ENCODE measurements at regions not wholly inside any gene's neighbourhood (a gene's known extent, or its start where the extent isn't known, plus 50 kb on each side); places are given as distances from the start of the nearest gene placed in this dataset.
"Not testable (repeated sequence)": the region's sequence is repeated elsewhere in the genome, so short reads cannot be mapped to it uniquely, and the experiment has no call there.

DNA sequence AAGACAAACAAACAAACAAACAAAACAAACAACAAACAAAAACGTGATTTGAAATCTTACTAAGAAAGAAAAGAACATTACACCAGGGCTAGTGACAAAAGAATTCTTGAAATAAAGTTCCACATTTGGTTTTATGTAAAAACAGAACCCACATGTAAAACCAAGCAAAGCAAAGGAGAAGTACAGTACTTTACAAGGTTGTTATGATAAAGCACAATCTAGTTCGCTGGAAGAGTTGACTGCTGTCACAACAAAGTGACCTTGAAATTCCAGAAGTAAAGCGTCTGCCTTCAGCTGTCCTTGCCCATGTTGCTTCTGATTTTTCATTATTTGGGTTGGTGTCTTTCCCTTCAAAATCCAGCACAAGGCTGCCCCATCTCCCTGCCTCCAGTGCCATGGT, 94.8 kb upstream of the CYRIA start:
- Histone ChIP-seq H3K9ac (ENCODE audit: low read length) (no peak overlapping the region), H2AFZ (ENCODE audit: low read depth, low read length) (no peak overlapping the region), H3K27me3 (ENCODE audit: low read depth, low read length) (peaks cover 6% of the 10 kb centered on the region; the same call in 1 of the 2 replicates), H3K4me3 (ENCODE audit: low read length) (no peak overlapping the region), H3K79me2 (ENCODE audit: low read length) (no peaks in the 10 kb centered on the region), H3K36me3 (replicated peaks; ENCODE audit: low read depth, low read length) (no peaks in the 10 kb centered on the region), H3K27ac (ENCODE audit: low read length) (no peak overlapping the region), H3K4me2 (ENCODE audit: low read length) (no peak overlapping the region), H3K4me1 (ENCODE audit: low read length) (peaks cover 12% of the 10 kb centered on the region), H3K9me3 (ENCODE audit: insufficient read depth, low read length) (no peaks in the 10 kb centered on the region), H4K20me1 (ENCODE audit: insufficient read depth, low read length) (no peaks in the 10 kb centered on the region)
- TF ChIP-seq CTCF (IDR thresholded peaks at IDR 0.05; ENCODE audit: low read depth, low read length): no peak
- TF ChIP-seq EZH2phosphoT487 (IDR thresholded peaks at IDR 0.05; ENCODE audit: low read depth): no peak

GRCh38 chr2:16756831-16757644, 91.4 kb upstream of the CYRIA start:
- peak overlapping the region; percentile 45 for H3K4me3 ChIP-seq (ENCODE audit: low read length)
- H3K4me2 ChIP-seq (ENCODE audit: low read length): peak overlapping the region; percentile 65
- no peaks in the 10 kb centered on the region for H3K36me3 ChIP-seq (replicated peaks; ENCODE audit: low read depth, low read length)
- H2AFZ ChIP-seq (ENCODE audit: low read depth, low read length): no peak overlapping the region; the same call in 1 of the 2 replicates
- H3K9ac ChIP-seq (ENCODE audit: low read length): no peak overlapping the region
- H3K27me3 ChIP-seq (ENCODE audit: low read depth, low read length): peaks cover 8% of the 10 kb centered on the region; the same call in 1 of the 2 replicates
- no peak for TF ChIP-seq EZH2phosphoT487 (IDR thresholded peaks at IDR 0.05; ENCODE audit: low read depth)
- TF ChIP-seq CTCF (IDR thresholded peaks at IDR 0.05; ENCODE audit: low read depth, low read length): peak; percentile 96
- no peaks in the 10 kb centered on the region for H3K79me2 ChIP-seq (ENCODE audit: low read length)
- H4K20me1 ChIP-seq (ENCODE audit: insufficient read depth, low read length): no peaks in the 10 kb centered on the region
- H3K9me3 ChIP-seq (ENCODE audit: insufficient read depth, low read length): no peaks in the 10 kb centered on the region
- H3K27ac ChIP-seq (ENCODE audit: low read length): no peak overlapping the region
- H3K4me1 ChIP-seq (ENCODE audit: low read length): peaks cover 6% of the 10 kb centered on the region

GRCh38 chr2:16755442-16755841, 89.8 kb upstream of the CYRIA start:
- Histone ChIP-seq H3K9me3 (ENCODE audit: insufficient read depth, low read length) (no peaks in the 10 kb centered on the region), H3K4me3 (ENCODE audit: low read length) (no peak overlapping the region), H3K79me2 (ENCODE audit: low read length) (no peaks in the 10 kb centered on the region), H4K20me1 (ENCODE audit: insufficient read depth, low read length) (no peaks in the 10 kb centered on the region), H2AFZ (ENCODE audit: low read depth, low read length) (no peak overlapping the region), H3K27ac (ENCODE audit: low read length) (no peak overlapping the region), H3K4me2 (ENCODE audit: low read length) (no peak overlapping the region), H3K4me1 (ENCODE audit: low read length) (peaks cover 6% of the 10 kb centered on the region), H3K36me3 (replicated peaks; ENCODE audit: low read depth, low read length) (no peaks in the 10 kb centered on the region), H3K9ac (ENCODE audit: low read length) (no peak overlapping the region), H3K27me3 (ENCODE audit: low read depth, low read length) (peaks cover 8% of the 10 kb centered on the region; the same call in 1 of the 2 replicates)
- TF ChIP-seq EZH2phosphoT487 (IDR thresholded peaks at IDR 0.05; ENCODE audit: low read depth) (no peak), CTCF (IDR thresholded peaks at IDR 0.05; ENCODE audit: low read depth, low read length) (no peak)

- not testable (repeated sequence) for H3K4me3 ChIP-seq (ENCODE audit: low read length); H3K36me3 ChIP-seq (replicated peaks; ENCODE audit: low read depth, low read length); H2AFZ ChIP-seq (ENCODE audit: low read depth, low read length); H3K9ac ChIP-seq (ENCODE audit: low read length); H3K27me3 ChIP-seq (ENCODE audit: low read depth, low read length); H3K9me3 ChIP-seq (ENCODE audit: insufficient read depth, low read length); H3K27ac ChIP-seq (ENCODE audit: low read length); H3K4me2 ChIP-seq (ENCODE audit: low read length); H3K4me1 ChIP-seq (ENCODE audit: low read length); H4K20me1 ChIP-seq (ENCODE audit: insufficient read depth, low read length); H3K79me2 ChIP-seq (ENCODE audit: low read length)
These were observed 87.4 kb upstream of the CYRIA start for GRCh38 chr2:16753025-16753424.

- not testable (repeated sequence) for H4K20me1 ChIP-seq (ENCODE audit: insufficient read depth, low read length); H3K9me3 ChIP-seq (ENCODE audit: insufficient read depth, low read length); H3K27ac ChIP-seq (ENCODE audit: low read length); H3K4me3 ChIP-seq (ENCODE audit: low read length); H3K9ac ChIP-seq (ENCODE audit: low read length); H3K79me2 ChIP-seq (ENCODE audit: low read length); H3K4me2 ChIP-seq (ENCODE audit: low read length); H2AFZ ChIP-seq (ENCODE audit: low read depth, low read length); H3K36me3 ChIP-seq (replicated peaks; ENCODE audit: low read depth, low read length); H3K27me3 ChIP-seq (ENCODE audit: low read depth, low read length)
- H3K4me1 ChIP-seq (ENCODE audit: low read length): peaks cover 13% of the 10 kb centered on the region
These were observed 85.2 kb upstream of the CYRIA start for GRCh38 chr2:16750925-16751214.
